PC-3 (cell line): ENCODE measurements at regions not wholly inside any gene's neighbourhood (a gene's known extent, or its start where the extent isn't known, plus 50 kb on each side); places are given as distances from the start of the nearest gene placed in this dataset.

ENCODE experiments used
- ATAC-seq: fragments of 200-7000 bp; cut with Tn5 transposase; 2 replicates; pipeline ENCODE4 v1.9.1; 2020; ENCODE audit warnings: mild to moderate bottlenecking, moderate library complexity
- BruUV-seq: library from RNA; stranded (reverse); fragments of 400-500 nt; replicated peaks from 2 replicates; lab custom pipeline; 2021; lab: Mats Ljungman, UMichigan
- CTCF ChIA-PET: fragments of 300-600 bp; sonication (Branson Sonifier 250); formaldehyde crosslinking; loops from one replicate; lab custom pipeline; 2022; ENCODE audit warnings: antibody characterized with exemption; lab: Charles Lee
- POLR2A ChIA-PET: fragments of 300-600 bp; sonication (Branson Sonifier 250); formaldehyde crosslinking; loops from one replicate; lab custom pipeline; 2022; ENCODE audit warnings: antibody characterized with exemption; ENCODE audit not compliant: unreplicated experiment; lab: Charles Lee
- DNase-seq: peaks from one replicate; pipeline ENCODE4 v3.0.0-alpha.2; 2015
- H2AFZ ChIP-seq: fragments of 300-600 bp; sonication (generic); 2 replicates; pipeline ENCODE4 v1.6.0; 2016; ENCODE audit warnings: antibody characterized with exemption, low read length
- H3F3A ChIP-seq: fragments of 300-600 bp; sonication (generic); one replicate; pipeline ENCODE4 v1.6.0; 2017; ENCODE audit warnings: antibody characterized with exemption, low read length, control low read depth, mild to moderate bottlenecking; ENCODE audit not compliant: unreplicated experiment
- H3K27ac ChIP-seq: fragments of 300-600 bp; sonication (generic); 2 replicates; pipeline ENCODE4 v1.5.1; 2016; ENCODE audit warnings: mild to moderate bottlenecking, low read length
- H3K27me3 ChIP-seq: fragments of 300-600 bp; sonication (generic); 2 replicates; pipeline ENCODE4 v1.6.1; 2016; ENCODE audit warnings: low read length, mixed read lengths
- H3K36me3 ChIP-seq: fragments of 300-600 bp; sonication (generic); 2 replicates; pipeline ENCODE4 v1.6.1; 2016; ENCODE audit warnings: low read depth, mixed run types, low read length, mixed read lengths
- H3K4me1 ChIP-seq: fragments of 300-600 bp; sonication (generic); 2 replicates; pipeline ENCODE4 v1.5.1; 2016; ENCODE audit warnings: low read length; ENCODE audit not compliant: insufficient read depth
- H3K4me2 ChIP-seq: fragments of 300-600 bp; sonication (generic); 2 replicates; pipeline ENCODE4 v1.6.0; 2016; ENCODE audit warnings: low read length
- H3K4me3 ChIP-seq: fragments of 300-600 bp; sonication (generic); 2 replicates; pipeline ENCODE4 v1.5.1; 2016; ENCODE audit warnings: mild to moderate bottlenecking, low read length, mixed read lengths
- H3K79me2 ChIP-seq: fragments of 300-600 bp; sonication (generic); 2 replicates; pipeline ENCODE4 v1.6.1; 2017; ENCODE audit warnings: low read length, mixed read lengths
- H3K9ac ChIP-seq: fragments of 300-600 bp; sonication (generic); 2 replicates; pipeline ENCODE4 v1.6.0; 2016; ENCODE audit warnings: mild to moderate bottlenecking, low read length
- H3K9me2 ChIP-seq: fragments of 300-600 bp; sonication (generic); replicated peaks from 2 replicates; pipeline ENCODE4 v1.6.1; 2016; ENCODE audit warnings: mixed run types, low read length, mixed read lengths
- H3K9me3 ChIP-seq: fragments of 300-600 bp; sonication (generic); 2 replicates; pipeline ENCODE4 v1.6.1; 2016; ENCODE audit warnings: low read length, mixed read lengths
- H4K20me1 ChIP-seq: fragments of 300-600 bp; sonication (generic); 2 replicates; pipeline ENCODE4 v1.6.1; 2016; ENCODE audit warnings: low read length, mixed read lengths
- CTCF ChIP-seq: fragments of 300-600 bp; sonication (generic); conservative IDR thresholded peaks from 2 replicates; pipeline ENCODE4 v1.5.1; 2017; ENCODE audit warnings: antibody characterized with exemption, low read depth, mild to moderate bottlenecking, low read length
- EZH2 ChIP-seq: fragments of 300-600 bp; sonication (generic); IDR thresholded peaks from one replicate; pipeline ENCODE4 v1.6.1; 2017; ENCODE audit warnings: antibody characterized with exemption, mild to moderate bottlenecking, low read length; ENCODE audit not compliant: unreplicated experiment
- EZH2phosphoT487 ChIP-seq: fragments of 300-600 bp; sonication (generic); IDR thresholded peaks from 2 replicates; pipeline ENCODE4 v1.6.1; 2018; ENCODE audit warnings: mild to moderate bottlenecking, antibody characterized with exemption, low read length, borderline replicate concordance
- intact Hi-C: fragments of 100-400 bp; cut with micrococcal nuclease; formaldehyde crosslinking; loops from 2 replicates; pipeline ENCODE4 v1.9.0; 2023

GRCh38 chr9:89963280-89963679, 358.5 kb downstream of the GADD45G start:
- H3K4me1 ChIP-seq, result no peaks in the 10 kb centered on the region
- no peak overlapping the region for H3K4me3 ChIP-seq
- no peaks in the 10 kb centered on the region for H3K9me3 ChIP-seq
- H3K9me2 ChIP-seq, result no peaks in the 10 kb centered on the region
- no TSS peak for BruUV-seq
- H3K27me3 ChIP-seq, result no peaks in the 10 kb centered on the region
- ChIA-PET CTCF (no interaction called here), POLR2A (no interaction called here)
- intact Hi-C loops, result no loop called here
- no peaks in the 10 kb centered on the region for H3K36me3 ChIP-seq
- H3K4me2 ChIP-seq, result no peak overlapping the region
- ATAC-seq (no peak), DNase-seq (no peak)
- no peak overlapping the region for H2AFZ ChIP-seq
- H3K79me2 ChIP-seq, result no peaks in the 10 kb centered on the region
- no peaks in the 10 kb centered on the region for H4K20me1 ChIP-seq
- no peak overlapping the region for H3K9ac ChIP-seq
- H3F3A ChIP-seq, result no peaks in the 10 kb centered on the region
- no peak overlapping the region for H3K27ac ChIP-seq
- TF ChIP-seq EZH2phosphoT487 (no peak), CTCF (no peak), EZH2 (no peak)

- no peaks in the 10 kb centered on the region for H3K9me2 ChIP-seq
- no TSS peak for BruUV-seq
- intact Hi-C loops, result no loop called here
- H3K4me1 ChIP-seq, result no peaks in the 10 kb centered on the region
- CTCF ChIA-PET, result no interaction called here
- H3K36me3 ChIP-seq, result no peaks in the 10 kb centered on the region
- peaks cover 5% of the 10 kb centered on the region; the same call in 1 of the 2 replicates for H3K27me3 ChIP-seq
- POLR2A ChIA-PET, result no interaction called here
- no peaks in the 10 kb centered on the region for H4K20me1 ChIP-seq
- no peaks in the 10 kb centered on the region for H3K9me3 ChIP-seq
- no peak for TF ChIP-seq CTCF
- TF ChIP-seq EZH2, result no peak
- no peak for TF ChIP-seq EZH2phosphoT487
- no peaks in the 10 kb centered on the region for H3K79me2 ChIP-seq
- ATAC-seq (no peak), DNase-seq (no peak)
- H3K27ac ChIP-seq, result no peak overlapping the region
- H3F3A ChIP-seq, result no peaks in the 10 kb centered on the region
- no peak overlapping the region for H3K9ac ChIP-seq
- H2AFZ ChIP-seq, result no peak overlapping the region
- H3K4me2 ChIP-seq, result no peak overlapping the region
- H3K4me3 ChIP-seq, result no peak overlapping the region
Measured at GRCh38 chr9:89967527-89967926, 362.7 kb downstream of the GADD45G start.

GRCh38 chr9:89969156-89969675, 364.4 kb downstream of the GADD45G start:
- Histone ChIP-seq H3K79me2 (no peaks in the 10 kb centered on the region), H3K27ac (no peak overlapping the region), H3F3A (no peaks in the 10 kb centered on the region), H4K20me1 (no peaks in the 10 kb centered on the region), H3K9me3 (no peaks in the 10 kb centered on the region), H3K27me3 (peaks cover 5% of the 10 kb centered on the region; the same call in 1 of the 2 replicates), H2AFZ (no peak overlapping the region), H3K4me1 (no peaks in the 10 kb centered on the region), H3K36me3 (no peaks in the 10 kb centered on the region), H3K4me3 (no peak overlapping the region), H3K4me2 (no peak overlapping the region), H3K9ac (no peak overlapping the region), H3K9me2 (no peaks in the 10 kb centered on the region)
- ChIA-PET CTCF (no interaction called here), POLR2A (no interaction called here)
- TF ChIP-seq CTCF (no peak), EZH2 (no peak), EZH2phosphoT487 (no peak)
- no peak for DNase-seq
- intact Hi-C loops, result no loop called here
- no TSS peak for BruUV-seq
- no peak for ATAC-seq
